ENCODE measurements at regions not wholly inside any gene's neighbourhood (a gene's known extent, or its start where the extent isn't known, plus 50 kb on each side); places are given as distances from the start of the nearest gene placed in this dataset.

DNA sequence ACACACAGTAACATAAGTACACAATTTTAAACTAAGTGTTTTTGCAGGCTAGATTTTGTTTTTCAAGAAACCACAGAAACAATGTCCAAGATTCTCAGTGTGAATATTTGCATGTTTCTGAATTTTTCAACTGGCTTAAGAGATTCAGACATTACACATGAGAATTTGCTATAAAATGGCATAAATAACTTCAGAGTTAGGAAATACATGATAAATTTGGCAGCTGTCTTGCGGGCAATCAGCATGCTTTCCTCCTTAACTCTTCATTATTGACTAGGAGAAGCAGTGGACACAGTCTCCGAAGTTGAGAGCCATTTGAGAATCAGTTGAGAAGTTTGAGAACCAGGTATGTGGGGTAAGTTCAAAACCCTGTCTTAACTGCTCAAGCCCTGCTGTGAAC is 625.6 kb upstream of the SGO1 start:
- no peak for TF ChIP-seq EZH2 (IDR thresholded peaks at IDR 0.05; ENCODE audit: borderline replicate concordance, low read depth, low read length, poor library complexity, severe bottlenecking)
- TF ChIP-seq, protein P1, sequence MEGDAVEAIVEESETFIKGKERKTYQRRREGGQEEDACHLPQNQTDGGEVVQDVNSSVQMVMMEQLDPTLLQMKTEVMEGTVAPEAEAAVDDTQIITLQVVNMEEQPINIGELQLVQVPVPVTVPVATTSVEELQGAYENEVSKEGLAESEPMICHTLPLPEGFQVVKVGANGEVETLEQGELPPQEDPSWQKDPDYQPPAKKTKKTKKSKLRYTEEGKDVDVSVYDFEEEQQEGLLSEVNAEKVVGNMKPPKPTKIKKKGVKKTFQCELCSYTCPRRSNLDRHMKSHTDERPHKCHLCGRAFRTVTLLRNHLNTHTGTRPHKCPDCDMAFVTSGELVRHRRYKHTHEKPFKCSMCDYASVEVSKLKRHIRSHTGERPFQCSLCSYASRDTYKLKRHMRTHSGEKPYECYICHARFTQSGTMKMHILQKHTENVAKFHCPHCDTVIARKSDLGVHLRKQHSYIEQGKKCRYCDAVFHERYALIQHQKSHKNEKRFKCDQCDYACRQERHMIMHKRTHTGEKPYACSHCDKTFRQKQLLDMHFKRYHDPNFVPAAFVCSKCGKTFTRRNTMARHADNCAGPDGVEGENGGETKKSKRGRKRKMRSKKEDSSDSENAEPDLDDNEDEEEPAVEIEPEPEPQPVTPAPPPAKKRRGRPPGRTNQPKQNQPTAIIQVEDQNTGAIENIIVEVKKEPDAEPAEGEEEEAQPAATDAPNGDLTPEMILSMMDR (conservative IDR thresholded peaks at IDR 0.05; ENCODE audit: low read depth, low read length), result no peak

All from A673 (cell line).